DOHH2 (cell line): ENCODE measurements at regions not wholly inside any gene's neighbourhood (a gene's known extent, or its start where the extent isn't known, plus 50 kb on each side); places are given as distances from the start of the nearest gene placed in this dataset.

Experiments used
- H3F3A ChIP-seq: fragments of 200-600 bp; sonication (generic), shearing (Covaris generic); 2 replicates; pipeline ENCODE4 v1.6.0; 2016; ENCODE audit warnings: antibody characterized with exemption, mild to moderate bottlenecking; ENCODE audit not compliant: control insufficient read depth, insufficient read depth
- H3K27ac ChIP-seq: fragments of 200-600 bp; sonication (generic); 2 replicates; pipeline ENCODE4 v1.5.1; 2014; ENCODE audit warnings: low read depth, mild to moderate bottlenecking, low read length, moderate library complexity
- H3K27me3 ChIP-seq: fragments of 200-600 bp; sonication (generic); 2 replicates; pipeline ENCODE4 v1.6.1; 2014; ENCODE audit warnings: mild to moderate bottlenecking, low read length, mixed read lengths; ENCODE audit not compliant: control insufficient read depth
- H3K36me3 ChIP-seq: fragments of 200-600 bp; sonication (generic); 2 replicates; pipeline ENCODE4 v1.6.1; 2014; ENCODE audit warnings: mild to moderate bottlenecking, low read length, moderate library complexity, mixed read lengths; ENCODE audit not compliant: control insufficient read depth
- H3K4me1 ChIP-seq: fragments of 200-600 bp; sonication (generic); 2 replicates; pipeline ENCODE4 v1.6.1; 2014; ENCODE audit warnings: mild to moderate bottlenecking, low read length, mixed read lengths; ENCODE audit not compliant: control insufficient read depth
- H3K4me2 ChIP-seq: fragments of 200-600 bp; sonication (generic); 2 replicates; pipeline ENCODE4 v1.6.0; 2014; ENCODE audit warnings: mild to moderate bottlenecking, low read length, moderate library complexity
- H3K4me3 ChIP-seq: fragments of 200-600 bp; sonication (generic); 2 replicates; pipeline ENCODE4 v1.5.1; 2014; ENCODE audit warnings: mild to moderate bottlenecking, low read length, mixed read lengths
- H3K79me2 ChIP-seq: fragments of 200-600 bp; sonication (generic); 2 replicates; pipeline ENCODE4 v1.6.1; 2014; ENCODE audit warnings: mild to moderate bottlenecking, low read length, mixed read lengths; ENCODE audit not compliant: control insufficient read depth
- H3K9me2 ChIP-seq: fragments of 200-600 bp; sonication (generic); replicated peaks from 2 replicates; pipeline ENCODE4 v1.6.1; 2014; ENCODE audit warnings: mild to moderate bottlenecking, low read length, mixed read lengths; ENCODE audit not compliant: control insufficient read depth
- H3K9me3 ChIP-seq: fragments of 200-600 bp; sonication (generic); 2 replicates; pipeline ENCODE4 v1.6.1; 2014; ENCODE audit warnings: antibody characterized with exemption, low read length, mixed read lengths; ENCODE audit not compliant: control insufficient read depth, insufficient read depth
- H4K20me1 ChIP-seq: fragments of 200-600 bp; sonication (generic); 2 replicates; pipeline ENCODE4 v1.6.0; 2014; ENCODE audit warnings: low read depth, mild to moderate bottlenecking, antibody characterized with exemption, low read length, moderate library complexity; ENCODE audit not compliant: control insufficient read depth, insufficient read depth
- EZH2phosphoT487 ChIP-seq: fragments of 200-600 bp; sonication (generic); IDR thresholded peaks from 2 replicates; pipeline ENCODE4 v1.6.1; 2017; ENCODE audit warnings: borderline replicate concordance, mild to moderate bottlenecking, antibody characterized with exemption, low read length, moderate library complexity, mixed read lengths
- TF ChIP-seq, protein P1 (sequence below): fragments of 200-600 bp; sonication (generic); IDR thresholded peaks from one replicate; pipeline ENCODE4 v1.5.1; 2014; ENCODE audit warnings: antibody characterized with exemption, mild to moderate bottlenecking, low read depth, low read length; ENCODE audit not compliant: poor library complexity, severe bottlenecking

DNA sequence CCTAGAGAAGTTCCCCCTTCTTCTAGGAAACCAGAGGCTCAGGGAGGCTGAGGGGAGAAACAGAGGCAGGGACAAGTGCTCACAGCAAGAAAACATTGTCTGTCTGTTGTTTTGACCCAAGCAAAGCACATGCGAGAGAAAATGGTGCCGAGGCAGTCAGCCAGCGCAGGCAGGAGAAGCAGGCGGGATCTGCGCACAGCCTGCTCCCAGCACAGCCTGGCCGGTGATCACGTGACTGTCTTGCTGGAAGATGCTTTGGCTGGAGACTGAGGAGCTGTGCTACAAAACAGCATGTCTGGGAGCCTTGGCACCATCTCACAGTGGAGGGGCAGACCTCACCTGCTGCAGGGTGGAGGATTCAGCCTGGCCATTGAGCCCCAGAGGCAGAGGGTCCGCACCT lies 93.7 kb upstream of the MYCN start:
- no peaks in the 10 kb centered on the region for H3K27me3 ChIP-seq
- no peak overlapping the region for H3K4me3 ChIP-seq
- no peak overlapping the region for H3K27ac ChIP-seq
- TF ChIP-seq EZH2phosphoT487 = no peak
- TF ChIP-seq, protein P1, sequence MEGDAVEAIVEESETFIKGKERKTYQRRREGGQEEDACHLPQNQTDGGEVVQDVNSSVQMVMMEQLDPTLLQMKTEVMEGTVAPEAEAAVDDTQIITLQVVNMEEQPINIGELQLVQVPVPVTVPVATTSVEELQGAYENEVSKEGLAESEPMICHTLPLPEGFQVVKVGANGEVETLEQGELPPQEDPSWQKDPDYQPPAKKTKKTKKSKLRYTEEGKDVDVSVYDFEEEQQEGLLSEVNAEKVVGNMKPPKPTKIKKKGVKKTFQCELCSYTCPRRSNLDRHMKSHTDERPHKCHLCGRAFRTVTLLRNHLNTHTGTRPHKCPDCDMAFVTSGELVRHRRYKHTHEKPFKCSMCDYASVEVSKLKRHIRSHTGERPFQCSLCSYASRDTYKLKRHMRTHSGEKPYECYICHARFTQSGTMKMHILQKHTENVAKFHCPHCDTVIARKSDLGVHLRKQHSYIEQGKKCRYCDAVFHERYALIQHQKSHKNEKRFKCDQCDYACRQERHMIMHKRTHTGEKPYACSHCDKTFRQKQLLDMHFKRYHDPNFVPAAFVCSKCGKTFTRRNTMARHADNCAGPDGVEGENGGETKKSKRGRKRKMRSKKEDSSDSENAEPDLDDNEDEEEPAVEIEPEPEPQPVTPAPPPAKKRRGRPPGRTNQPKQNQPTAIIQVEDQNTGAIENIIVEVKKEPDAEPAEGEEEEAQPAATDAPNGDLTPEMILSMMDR = no peak
- H3K79me2 ChIP-seq = no peaks in the 10 kb centered on the region
- no peaks in the 10 kb centered on the region for H3K9me2 ChIP-seq
- no peaks in the 10 kb centered on the region for H4K20me1 ChIP-seq
- H3K9me3 ChIP-seq = no peaks in the 10 kb centered on the region
- no peaks in the 10 kb centered on the region for H3K36me3 ChIP-seq
- H3K4me1 ChIP-seq = no peaks in the 10 kb centered on the region
- H3F3A ChIP-seq = no peaks in the 10 kb centered on the region
- H3K4me2 ChIP-seq = no peak overlapping the region

DNA sequence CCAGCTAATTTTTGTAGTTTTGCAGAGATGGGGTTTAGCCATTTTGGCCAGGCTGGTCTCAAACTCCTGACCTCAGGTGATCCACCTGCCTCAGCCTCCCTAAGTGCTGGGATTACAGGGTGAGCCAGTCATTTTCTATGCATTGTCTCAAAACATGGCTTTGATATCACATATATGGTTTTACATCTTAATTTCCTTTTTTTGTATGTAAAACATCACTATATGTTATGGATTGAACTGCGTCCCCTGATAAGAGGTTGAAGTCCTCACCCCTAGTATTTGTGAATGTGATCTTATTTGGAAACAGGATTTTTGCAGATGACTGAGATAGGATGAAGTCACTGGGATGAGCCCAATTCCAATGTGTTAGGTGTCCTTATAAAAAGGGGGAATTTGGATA lies 89.8 kb upstream of the MYCN start:
- Histone ChIP-seq H3K4me1 (no peaks in the 10 kb centered on the region), H3F3A (no peaks in the 10 kb centered on the region), H3K9me3 (no peaks in the 10 kb centered on the region), H3K27ac (no peak overlapping the region), H3K36me3 (no peaks in the 10 kb centered on the region), H4K20me1 (no peaks in the 10 kb centered on the region), H3K79me2 (no peaks in the 10 kb centered on the region), H3K4me3 (no peak overlapping the region), H3K4me2 (no peak overlapping the region), H3K27me3 (no peaks in the 10 kb centered on the region), H3K9me2 (no peaks in the 10 kb centered on the region)
- TF ChIP-seq, protein P1 = no peak
- TF ChIP-seq EZH2phosphoT487 = no peak

DNA sequence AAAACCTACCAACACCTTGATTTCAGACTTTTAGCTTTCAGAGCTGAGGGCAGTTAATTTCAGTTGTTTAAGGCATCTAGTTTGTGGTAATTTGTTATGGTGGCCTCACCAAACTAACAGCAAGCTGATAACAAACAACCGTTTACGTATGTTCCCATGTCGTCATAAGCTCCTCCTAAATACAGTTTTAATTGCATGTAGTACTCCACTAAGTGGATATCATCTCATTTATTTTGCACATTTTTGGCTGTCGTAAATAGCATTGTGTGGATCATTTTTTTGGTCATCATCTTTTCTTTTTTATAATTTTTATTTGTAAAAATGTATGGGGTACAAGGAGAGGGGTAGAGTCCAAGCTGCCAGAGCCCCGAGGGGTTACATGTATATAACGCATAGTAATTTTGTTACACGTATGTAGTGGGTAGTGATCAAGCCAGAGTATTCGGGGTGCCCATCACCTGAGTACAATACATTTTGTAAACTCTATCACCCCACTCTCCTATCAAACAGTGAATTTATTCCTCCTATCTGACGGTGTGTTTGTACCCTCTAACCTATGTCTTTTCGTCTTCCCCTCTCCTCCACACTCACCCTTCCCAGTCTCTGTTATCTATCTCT lies 89.2 kb upstream of the MYCN start:
- Histone ChIP-seq H3K79me2 (no peaks in the 10 kb centered on the region), H3K4me2 (no peak overlapping the region), H3K36me3 (no peaks in the 10 kb centered on the region), H3K9me2 (no peaks in the 10 kb centered on the region), H3K4me3 (no peak overlapping the region), H3F3A (no peaks in the 10 kb centered on the region), H3K27me3 (no peaks in the 10 kb centered on the region), H3K9me3 (no peaks in the 10 kb centered on the region), H4K20me1 (no peaks in the 10 kb centered on the region), H3K4me1 (no peaks in the 10 kb centered on the region), H3K27ac (no peak overlapping the region)
- TF ChIP-seq, protein P1 = no peak
- TF ChIP-seq EZH2phosphoT487 = no peak
